Jurkat, Clone E6-1 (cell line): ENCODE measurements at regions not wholly inside any gene's neighbourhood (a gene's known extent, or its start where the extent isn't known, plus 50 kb on each side); places are given as distances from the start of the nearest gene placed in this dataset.

Experiments
- DNase-seq: peaks from one replicate; pipeline ENCODE4 v3.0.0-alpha.2; 2011; ENCODE audit warnings: low read depth, low spot score
- H3K4me3 ChIP-seq: 2 replicates; pipeline ENCODE4 v1.5.1; 2011; ENCODE audit warnings: mild to moderate bottlenecking, low read length, control low read depth, moderate library complexity

DNA sequence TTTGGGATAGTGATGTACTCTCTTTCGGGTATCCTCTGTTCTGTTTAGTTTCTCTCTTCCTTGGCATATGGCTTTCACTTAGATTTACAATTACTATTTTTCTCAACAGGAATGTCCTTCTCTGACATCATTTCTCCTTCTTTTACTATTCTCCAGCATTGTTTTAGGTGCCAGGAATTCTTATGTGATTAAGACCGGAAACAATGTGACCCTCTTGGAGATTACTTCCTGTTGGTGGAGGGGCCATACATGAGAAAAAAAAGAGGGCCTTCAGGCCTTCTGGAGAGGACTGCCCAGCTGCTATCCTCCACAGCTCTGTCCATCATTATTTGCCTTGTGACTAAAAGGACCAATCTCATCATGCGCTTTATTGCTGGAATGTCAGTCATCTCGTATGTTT, 50.4 kb upstream of the ADAMTS5 start:
- no peak for DNase-seq
- no peak overlapping the region for H3K4me3 ChIP-seq
